ENCODE measurements at regions not wholly inside any gene's neighbourhood (a gene's known extent, or its start where the extent isn't known, plus 50 kb on each side); places are given as distances from the start of the nearest gene placed in this dataset.

DNA sequence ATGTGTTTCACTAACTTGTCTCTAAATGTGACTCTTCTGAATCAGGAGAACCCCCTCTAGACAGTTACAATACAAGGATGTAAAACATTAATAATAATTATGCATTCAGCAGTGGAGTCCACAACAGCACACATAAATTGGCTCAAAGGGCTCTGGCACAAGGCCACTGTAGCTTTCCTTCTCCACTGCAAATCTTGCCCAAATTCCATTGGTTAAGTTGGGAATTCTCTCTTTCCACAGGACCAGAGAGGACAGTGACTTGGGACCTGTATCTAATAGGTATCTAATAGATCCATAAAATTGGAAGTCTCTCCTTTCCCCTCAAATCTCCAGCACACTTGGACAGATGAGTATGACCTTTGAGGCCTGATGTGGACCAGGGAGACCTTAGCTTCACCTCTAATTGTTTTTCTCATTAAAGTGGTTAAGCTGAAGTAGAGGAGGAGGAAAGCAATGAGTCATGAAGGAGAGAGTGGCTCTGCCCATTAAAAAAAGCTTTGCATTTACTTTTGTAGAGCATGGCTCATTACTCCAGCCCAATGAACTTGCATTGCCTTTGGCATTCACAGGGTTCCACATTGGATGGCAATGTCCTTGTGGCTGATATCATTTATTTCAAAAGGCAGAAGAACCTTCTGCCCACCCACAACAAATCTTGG lies 72.3 kb upstream of the SH3RF1 start:
- H3K36me3 Mint-ChIP-seq, result no peaks in the 10 kb centered on the region
- Histone ChIP-seq H3K27ac (ENCODE audit: low read length) (no peak overlapping the region), H3K4me1 (ENCODE audit: control insufficient read depth, insufficient read depth, low read length) (no peaks in the 10 kb centered on the region), H3K27me3 (ENCODE audit: control insufficient read depth, insufficient read depth, low read length) (no peaks in the 10 kb centered on the region), H3K9me3 (ENCODE audit: control insufficient read depth, insufficient read depth, low read length) (no peaks in the 10 kb centered on the region), H3K36me3 (ENCODE audit: control insufficient read depth, insufficient read depth, low read length) (no peaks in the 10 kb centered on the region), H3K4me3 (ENCODE audit: low read length) (no peak overlapping the region)
- no peak for DNase-seq
- no peak for ATAC-seq
- TF ChIP-seq, protein P1, sequence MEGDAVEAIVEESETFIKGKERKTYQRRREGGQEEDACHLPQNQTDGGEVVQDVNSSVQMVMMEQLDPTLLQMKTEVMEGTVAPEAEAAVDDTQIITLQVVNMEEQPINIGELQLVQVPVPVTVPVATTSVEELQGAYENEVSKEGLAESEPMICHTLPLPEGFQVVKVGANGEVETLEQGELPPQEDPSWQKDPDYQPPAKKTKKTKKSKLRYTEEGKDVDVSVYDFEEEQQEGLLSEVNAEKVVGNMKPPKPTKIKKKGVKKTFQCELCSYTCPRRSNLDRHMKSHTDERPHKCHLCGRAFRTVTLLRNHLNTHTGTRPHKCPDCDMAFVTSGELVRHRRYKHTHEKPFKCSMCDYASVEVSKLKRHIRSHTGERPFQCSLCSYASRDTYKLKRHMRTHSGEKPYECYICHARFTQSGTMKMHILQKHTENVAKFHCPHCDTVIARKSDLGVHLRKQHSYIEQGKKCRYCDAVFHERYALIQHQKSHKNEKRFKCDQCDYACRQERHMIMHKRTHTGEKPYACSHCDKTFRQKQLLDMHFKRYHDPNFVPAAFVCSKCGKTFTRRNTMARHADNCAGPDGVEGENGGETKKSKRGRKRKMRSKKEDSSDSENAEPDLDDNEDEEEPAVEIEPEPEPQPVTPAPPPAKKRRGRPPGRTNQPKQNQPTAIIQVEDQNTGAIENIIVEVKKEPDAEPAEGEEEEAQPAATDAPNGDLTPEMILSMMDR (IDR thresholded peaks at IDR 0.05), result no peak
- no peaks in the 10 kb centered on the region for H3K27me3 Mint-ChIP-seq (ENCODE audit: low read depth in 2 of 2)
- H3K4me1 Mint-ChIP-seq, result no peaks in the 10 kb centered on the region
- H3K4me3 Mint-ChIP-seq, result no peak overlapping the region
- intact Hi-C loops (cut with micrococcal nuclease), result no loop called here
- H3K9me3 Mint-ChIP-seq, result no peaks in the 10 kb centered on the region
- no peak overlapping the region for H3K27ac Mint-ChIP-seq

DNA sequence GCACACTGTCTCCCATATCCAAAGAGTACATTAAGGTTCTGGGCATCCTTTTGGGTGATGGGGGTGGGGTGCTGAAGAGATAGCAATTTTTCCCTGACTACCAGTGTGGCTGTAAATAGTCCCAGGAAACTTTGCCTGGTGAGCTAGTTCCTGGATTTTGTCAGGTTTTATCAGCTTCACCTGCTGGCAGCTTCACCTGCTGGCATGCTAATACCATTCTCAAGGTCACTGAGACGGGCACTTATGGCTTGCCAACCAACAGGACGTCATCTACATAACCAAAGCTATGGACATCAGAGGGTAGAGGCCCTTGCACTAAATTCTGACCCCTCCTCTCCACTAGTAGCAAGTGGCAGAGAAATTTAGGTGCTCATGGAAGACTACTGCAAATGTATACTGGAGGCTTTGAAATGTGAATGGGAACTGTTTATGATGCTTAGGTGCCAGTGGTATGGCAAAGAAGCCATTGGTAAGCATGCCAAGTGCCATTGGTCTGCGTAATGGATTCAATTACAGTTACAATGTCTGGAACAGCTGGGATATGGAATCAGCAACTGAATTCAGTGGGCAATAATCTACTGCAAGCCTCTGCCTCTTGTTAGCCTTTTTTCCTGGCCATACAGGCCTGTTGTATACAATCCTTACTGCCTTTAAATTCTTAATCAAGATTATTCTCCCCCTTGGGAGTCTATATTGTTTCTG lies 71.6 kb upstream of the SH3RF1 start:
- no peaks in the 10 kb centered on the region for H3K9me3 ChIP-seq (ENCODE audit: control insufficient read depth, insufficient read depth, low read length)
- TF ChIP-seq, protein P1 (IDR thresholded peaks at IDR 0.05), result no peak
- no peaks in the 10 kb centered on the region for H3K4me1 ChIP-seq (ENCODE audit: control insufficient read depth, insufficient read depth, low read length)
- no peak overlapping the region for H3K4me3 ChIP-seq (ENCODE audit: low read length)
- Mint-ChIP-seq H3K9me3 (no peaks in the 10 kb centered on the region), H3K4me3 (no peak overlapping the region), H3K27me3 (ENCODE audit: low read depth in 2 of 2) (no peaks in the 10 kb centered on the region), H3K4me1 (no peaks in the 10 kb centered on the region), H3K36me3 (no peaks in the 10 kb centered on the region), H3K27ac (no peak overlapping the region)
- no peaks in the 10 kb centered on the region for H3K27me3 ChIP-seq (ENCODE audit: control insufficient read depth, insufficient read depth, low read length)
- ATAC-seq, result no peak
- no peak overlapping the region for H3K27ac ChIP-seq (ENCODE audit: low read length)
- 90% methylated on average over 3 of the region's 3 CpGs for WGBS (ENCODE audit: insufficient coverage)
- intact Hi-C loops (cut with micrococcal nuclease), result no loop called here
- no peaks in the 10 kb centered on the region for H3K36me3 ChIP-seq (ENCODE audit: control insufficient read depth, insufficient read depth, low read length)
- DNase-seq, result no peak

DNA sequence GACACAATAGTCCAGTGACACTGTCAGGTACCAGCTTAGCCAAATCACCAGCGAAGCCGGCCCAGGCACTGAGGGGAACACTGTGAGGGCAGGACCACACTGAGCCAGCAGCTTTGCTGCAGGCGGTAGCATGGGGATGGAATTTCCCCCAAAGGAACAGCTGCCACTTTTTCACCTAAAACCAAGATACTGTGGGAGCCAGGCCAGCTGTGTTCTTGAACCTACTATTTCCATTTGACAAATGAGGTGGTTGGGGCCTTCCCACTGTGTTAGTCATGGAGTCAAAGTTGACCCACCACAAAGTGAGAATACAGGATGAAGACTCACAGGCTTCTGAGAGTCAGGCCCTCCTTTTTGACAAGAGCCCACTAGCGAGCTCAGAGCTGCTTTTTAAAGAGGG lies 70.7 kb upstream of the SH3RF1 start:
- no peaks in the 10 kb centered on the region for H3K4me1 Mint-ChIP-seq

More for the DNA sequence above, 70.7 kb upstream of the SH3RF1 start:
- Mint-ChIP-seq H3K4me3 (no peak overlapping the region), H3K9me3 (no peaks in the 10 kb centered on the region), H3K27ac (no peak overlapping the region), H3K36me3 (no peaks in the 10 kb centered on the region), H3K27me3 (ENCODE audit: low read depth in 2 of 2) (no peaks in the 10 kb centered on the region)
- intact Hi-C loops (cut with micrococcal nuclease), result no loop called here
- H3K9me3 ChIP-seq (ENCODE audit: control insufficient read depth, insufficient read depth, low read length), result no peaks in the 10 kb centered on the region
- H3K36me3 ChIP-seq (ENCODE audit: control insufficient read depth, insufficient read depth, low read length), result no peaks in the 10 kb centered on the region
- H3K27me3 ChIP-seq (ENCODE audit: control insufficient read depth, insufficient read depth, low read length), result no peaks in the 10 kb centered on the region
- H3K4me3 ChIP-seq (ENCODE audit: low read length), result no peak overlapping the region
- ATAC-seq, result no peak
- TF ChIP-seq, protein P1 (IDR thresholded peaks at IDR 0.05), result no peak
- H3K4me1 ChIP-seq (ENCODE audit: control insufficient read depth, insufficient read depth, low read length), result no peaks in the 10 kb centered on the region
- DNase-seq, result no peak
- WGBS (ENCODE audit: insufficient coverage), result 83% methylated on average over 4 of the region's 4 CpGs
- H3K27ac ChIP-seq (ENCODE audit: low read length), result no peak overlapping the region
